ENCODE measurements at regions not wholly inside any gene's neighbourhood (a gene's known extent, or its start where the extent isn't known, plus 50 kb on each side); places are given as distances from the start of the nearest gene placed in this dataset.

GRCh38 chr3:25166016-25166415 lies 262.0 kb upstream of the RARB start:
- no peak overlapping the region for H3K4me3 ChIP-seq (ENCODE audit: low read depth, low read length)
- TF ChIP-seq MAX (IDR thresholded peaks at IDR 0.05; ENCODE audit: low read depth, low read length): no peak
- no peak for TF ChIP-seq MYC (IDR thresholded peaks at IDR 0.05; ENCODE audit: low read depth, low read length)
- no peak for TF ChIP-seq CTCF (IDR thresholded peaks at IDR 0.05; ENCODE audit: low read depth, low read length)
- no peak for TF ChIP-seq POLR2A (IDR thresholded peaks at IDR 0.05; ENCODE audit: extremely low read depth, insufficient read length)
- no peak for DNase-seq (ENCODE audit: low read depth)

- H3K4me3 ChIP-seq (ENCODE audit: low read depth, low read length): no peak overlapping the region
- no peak for TF ChIP-seq MYC (IDR thresholded peaks at IDR 0.05; ENCODE audit: low read depth, low read length)
- no peak for TF ChIP-seq CTCF (IDR thresholded peaks at IDR 0.05; ENCODE audit: low read depth, low read length)
- DNase-seq (ENCODE audit: low read depth): no peak
Measured at GRCh38 chr3:25169151-25169550, 258.9 kb upstream of the RARB start.

- TF ChIP-seq MAX (IDR thresholded peaks at IDR 0.05; ENCODE audit: low read depth, low read length) (no peak), MYC (IDR thresholded peaks at IDR 0.05; ENCODE audit: low read depth, low read length) (no peak), POLR2A (IDR thresholded peaks at IDR 0.05; ENCODE audit: extremely low read depth, insufficient read length) (no peak), CTCF (IDR thresholded peaks at IDR 0.05; ENCODE audit: low read depth, low read length) (no peak)
- no peak for DNase-seq (ENCODE audit: low read depth)
Measured at GRCh38 chr3:25170021-25170420, 258.0 kb upstream of the RARB start.

GRCh38 chr3:25171118-25171807 lies 256.8 kb upstream of the RARB start:
- no peak for TF ChIP-seq CTCF (IDR thresholded peaks at IDR 0.05; ENCODE audit: low read depth, low read length)
- TF ChIP-seq MYC (IDR thresholded peaks at IDR 0.05; ENCODE audit: low read depth, low read length): no peak
- no peak for TF ChIP-seq MAX (IDR thresholded peaks at IDR 0.05; ENCODE audit: low read depth, low read length)
- no peak for TF ChIP-seq POLR2A (IDR thresholded peaks at IDR 0.05; ENCODE audit: extremely low read depth, insufficient read length)
- H3K4me3 ChIP-seq (ENCODE audit: low read depth, low read length): no peak overlapping the region
- no peak for DNase-seq (ENCODE audit: low read depth)

More at GRCh38 chr3:25170021-25170420, 258.0 kb upstream of the RARB start:
- H3K4me3 ChIP-seq (ENCODE audit: low read depth, low read length): no peak overlapping the region

GRCh38 chr3:25171897-25172296 lies 256.2 kb upstream of the RARB start:
- no peak for TF ChIP-seq MYC (IDR thresholded peaks at IDR 0.05; ENCODE audit: low read depth, low read length)
- no peak for TF ChIP-seq CTCF (IDR thresholded peaks at IDR 0.05; ENCODE audit: low read depth, low read length)
- no peak for TF ChIP-seq POLR2A (IDR thresholded peaks at IDR 0.05; ENCODE audit: extremely low read depth, insufficient read length)
- no peak for TF ChIP-seq MAX (IDR thresholded peaks at IDR 0.05; ENCODE audit: low read depth, low read length)
- no peak for DNase-seq (ENCODE audit: low read depth)

GRCh38 chr3:25173606-25174005 lies 254.5 kb upstream of the RARB start:
- H3K4me3 ChIP-seq (ENCODE audit: low read depth, low read length): no peak overlapping the region
- no peak for DNase-seq (ENCODE audit: low read depth)
- no peak for TF ChIP-seq MAX (IDR thresholded peaks at IDR 0.05; ENCODE audit: low read depth, low read length)
- TF ChIP-seq MYC (IDR thresholded peaks at IDR 0.05; ENCODE audit: low read depth, low read length): no peak
- no peak for TF ChIP-seq CTCF (IDR thresholded peaks at IDR 0.05; ENCODE audit: low read depth, low read length)
- no peak for TF ChIP-seq POLR2A (IDR thresholded peaks at IDR 0.05; ENCODE audit: extremely low read depth, insufficient read length)

More at GRCh38 chr3:25171897-25172296, 256.2 kb upstream of the RARB start:
- no peak overlapping the region for H3K4me3 ChIP-seq (ENCODE audit: low read depth, low read length)

All from NB4 (cell line).